ENCODE measurements at regions not wholly inside any gene's neighbourhood (a gene's known extent, or its start where the extent isn't known, plus 50 kb on each side); places are given as distances from the start of the nearest gene placed in this dataset.

- no peak for DNase-seq (ENCODE audit: extremely low read depth, low read depth)
- no peak for TF ChIP-seq CTCF (IDR thresholded peaks at IDR 0.05; ENCODE audit: low read depth, low read length, missing control alignments)
- H3K4me3 ChIP-seq (replicated peaks; ENCODE audit: low read depth, low read length), result no peak overlapping the region
Measured at GRCh38 chr5:106833517-106833916, 837.2 kb downstream of the EFNA5 start.

- DNase-seq (ENCODE audit: extremely low read depth, low read depth), result no peak
- TF ChIP-seq CTCF (IDR thresholded peaks at IDR 0.05; ENCODE audit: low read depth, low read length, missing control alignments), result no peak
- no peak overlapping the region for H3K4me3 ChIP-seq (replicated peaks; ENCODE audit: low read depth, low read length)
Measured at GRCh38 chr5:106827061-106827460, 843.7 kb downstream of the EFNA5 start.

- no peak for DNase-seq (ENCODE audit: extremely low read depth, low read depth)
- no peak for TF ChIP-seq CTCF (IDR thresholded peaks at IDR 0.05; ENCODE audit: low read depth, low read length, missing control alignments)
- H3K4me3 ChIP-seq (replicated peaks; ENCODE audit: low read depth, low read length), result no peak overlapping the region
Measured at GRCh38 chr5:106825374-106825773, 845.4 kb downstream of the EFNA5 start.

GRCh38 chr5:106822851-106823250, 847.9 kb downstream of the EFNA5 start:
- TF ChIP-seq CTCF (IDR thresholded peaks at IDR 0.05; ENCODE audit: low read depth, low read length, missing control alignments), result no peak
- no peak for DNase-seq (ENCODE audit: extremely low read depth, low read depth)

GRCh38 chr5:106818552-106818951, 852.2 kb downstream of the EFNA5 start:
- TF ChIP-seq CTCF (IDR thresholded peaks at IDR 0.05; ENCODE audit: low read depth, low read length, missing control alignments), result no peak
- H3K4me3 ChIP-seq (replicated peaks; ENCODE audit: low read depth, low read length), result no peak overlapping the region
- no peak for DNase-seq (ENCODE audit: extremely low read depth, low read depth)

More at GRCh38 chr5:106822851-106823250, 847.9 kb downstream of the EFNA5 start:
- no peak overlapping the region for H3K4me3 ChIP-seq (replicated peaks; ENCODE audit: low read depth, low read length)

- no peak overlapping the region for H3K4me3 ChIP-seq (replicated peaks; ENCODE audit: low read depth, low read length)
- TF ChIP-seq CTCF (IDR thresholded peaks at IDR 0.05; ENCODE audit: low read depth, low read length, missing control alignments), result no peak
- DNase-seq (ENCODE audit: extremely low read depth, low read depth), result no peak
Measured at GRCh38 chr5:106814961-106815360, 855.8 kb downstream of the EFNA5 start.

- no peak for DNase-seq (ENCODE audit: extremely low read depth, low read depth)
- no peak for TF ChIP-seq CTCF (IDR thresholded peaks at IDR 0.05; ENCODE audit: low read depth, low read length, missing control alignments)
- H3K4me3 ChIP-seq (replicated peaks; ENCODE audit: low read depth, low read length), result no peak overlapping the region
Measured at GRCh38 chr5:106801554-106801953, 869.2 kb downstream of the EFNA5 start.

All from HFF-Myc (cell line).